ENCODE measurements at regions not wholly inside any gene's neighbourhood (a gene's known extent, or its start where the extent isn't known, plus 50 kb on each side); places are given as distances from the start of the nearest gene placed in this dataset.

DNA sequence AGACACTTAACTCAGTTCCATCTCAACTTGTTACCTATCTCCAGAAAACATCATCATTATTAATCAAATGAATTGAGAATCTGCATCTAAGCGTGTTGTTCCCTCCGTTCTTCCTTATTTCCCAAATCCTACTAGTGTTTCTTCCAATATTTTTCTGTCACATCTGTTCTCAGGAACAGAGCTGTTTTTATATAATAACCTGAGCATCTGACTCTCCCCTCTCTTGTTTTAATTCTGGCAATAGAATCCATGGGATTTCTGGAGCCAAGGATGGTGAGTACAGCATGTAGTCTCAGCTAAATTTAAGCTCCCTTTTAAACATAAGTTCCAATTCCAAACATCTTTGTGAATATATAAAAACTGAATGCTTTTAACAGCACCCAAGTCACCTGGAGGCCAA is 558.3 kb downstream of the DTWD2 start:
- no peak for TF ChIP-seq EZH2 (IDR thresholded peaks at IDR 0.05; ENCODE audit: low read length)
- TF ChIP-seq, protein P1, sequence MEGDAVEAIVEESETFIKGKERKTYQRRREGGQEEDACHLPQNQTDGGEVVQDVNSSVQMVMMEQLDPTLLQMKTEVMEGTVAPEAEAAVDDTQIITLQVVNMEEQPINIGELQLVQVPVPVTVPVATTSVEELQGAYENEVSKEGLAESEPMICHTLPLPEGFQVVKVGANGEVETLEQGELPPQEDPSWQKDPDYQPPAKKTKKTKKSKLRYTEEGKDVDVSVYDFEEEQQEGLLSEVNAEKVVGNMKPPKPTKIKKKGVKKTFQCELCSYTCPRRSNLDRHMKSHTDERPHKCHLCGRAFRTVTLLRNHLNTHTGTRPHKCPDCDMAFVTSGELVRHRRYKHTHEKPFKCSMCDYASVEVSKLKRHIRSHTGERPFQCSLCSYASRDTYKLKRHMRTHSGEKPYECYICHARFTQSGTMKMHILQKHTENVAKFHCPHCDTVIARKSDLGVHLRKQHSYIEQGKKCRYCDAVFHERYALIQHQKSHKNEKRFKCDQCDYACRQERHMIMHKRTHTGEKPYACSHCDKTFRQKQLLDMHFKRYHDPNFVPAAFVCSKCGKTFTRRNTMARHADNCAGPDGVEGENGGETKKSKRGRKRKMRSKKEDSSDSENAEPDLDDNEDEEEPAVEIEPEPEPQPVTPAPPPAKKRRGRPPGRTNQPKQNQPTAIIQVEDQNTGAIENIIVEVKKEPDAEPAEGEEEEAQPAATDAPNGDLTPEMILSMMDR (optimal IDR thresholded peaks at IDR 0.05 in 1 of 3, IDR thresholded peaks at IDR 0.05 in 1 of 3, conservative IDR thresholded peaks at IDR 0.05 in 1 of 3; ENCODE audit: extremely low read depth in 1 of 3, insufficient read depth in 2 of 3, low read length in 3 of 3), result no peak
- Histone ChIP-seq H3K4me3 (ENCODE audit: control insufficient read depth in 2 of 3, extremely low read depth in 1 of 3, insufficient read depth in 2 of 3, low read depth in 1 of 3, low read length in 3 of 3) (no peak overlapping the region), H2AFZ (ENCODE audit: control insufficient read depth, low read length) (no peak overlapping the region), H4K20me1 (ENCODE audit: control insufficient read depth, extremely low read depth, insufficient read depth, low read length) (no peaks in the 10 kb centered on the region), H3K27me3 (ENCODE audit: control insufficient read depth, extremely low read depth, insufficient read depth, low read length) (no peaks in the 10 kb centered on the region), H3K27ac (ENCODE audit: control insufficient read depth, insufficient read depth, low read length) (no peak overlapping the region), H3K4me2 (ENCODE audit: control insufficient read depth, extremely low read depth, insufficient read depth, low read depth, low read length) (no peak overlapping the region), H3K79me2 (ENCODE audit: control insufficient read depth, insufficient read depth, low read length) (no peaks in the 10 kb centered on the region), H3K9me1 (ENCODE audit: control insufficient read depth, extremely low read depth, insufficient read depth, low read length) (no peaks in the 10 kb centered on the region), H3K36me3 (ENCODE audit: control insufficient read depth in 2 of 2, extremely low read depth in 1 of 2, insufficient read depth in 2 of 2, low read length in 2 of 2) (no peaks in the 10 kb centered on the region), H3K9me3 (ENCODE audit: control insufficient read depth, low read depth, low read length) (no peaks in the 10 kb centered on the region), H3K4me1 (ENCODE audit: control insufficient read depth, extremely low read depth, insufficient read depth, low read length) (no peaks in the 10 kb centered on the region), H3K9ac (ENCODE audit: control insufficient read depth, extremely low read depth, insufficient read depth, low read length) (no peak overlapping the region)
- FAIRE-seq, result no peak
- no peak for DNase-seq (ENCODE audit: low read depth, low spot score)
- dilution Hi-C loops (cut with MboI; ENCODE audit: extremely low pct_ligation_motif_present, low sequenced_read_pairs), result no loop called here

DNA sequence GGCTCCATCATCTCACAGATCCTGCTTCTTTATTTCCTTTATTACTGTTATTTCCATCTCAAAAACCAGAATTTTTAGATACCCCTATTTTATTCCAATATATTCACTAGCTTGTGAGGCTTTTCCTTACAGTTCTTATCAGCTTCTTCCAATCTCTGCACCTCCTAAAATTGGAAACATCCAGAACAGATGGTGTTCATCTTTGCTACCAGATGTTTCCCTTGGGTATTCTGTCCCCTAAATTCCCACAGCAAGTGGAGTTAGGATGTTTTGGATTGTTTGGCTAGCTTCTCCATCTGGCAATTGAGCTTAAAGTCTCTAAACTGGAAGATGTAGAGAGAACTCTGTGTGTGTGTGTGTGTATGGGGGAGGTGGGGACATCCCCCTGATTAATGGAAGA is 580.4 kb downstream of the DTWD2 start:
- Histone ChIP-seq H3K36me3 (ENCODE audit: control insufficient read depth in 2 of 2, extremely low read depth in 1 of 2, insufficient read depth in 2 of 2, low read length in 2 of 2) (no peaks in the 10 kb centered on the region), H3K9me1 (ENCODE audit: control insufficient read depth, extremely low read depth, insufficient read depth, low read length) (no peaks in the 10 kb centered on the region), H3K9ac (ENCODE audit: control insufficient read depth, extremely low read depth, insufficient read depth, low read length) (no peak overlapping the region), H3K27me3 (ENCODE audit: control insufficient read depth, extremely low read depth, insufficient read depth, low read length) (no peaks in the 10 kb centered on the region), H3K4me2 (ENCODE audit: control insufficient read depth, extremely low read depth, insufficient read depth, low read depth, low read length) (no peak overlapping the region), H3K79me2 (ENCODE audit: control insufficient read depth, insufficient read depth, low read length) (no peaks in the 10 kb centered on the region), H2AFZ (ENCODE audit: control insufficient read depth, low read length) (no peak overlapping the region), H4K20me1 (ENCODE audit: control insufficient read depth, extremely low read depth, insufficient read depth, low read length) (no peaks in the 10 kb centered on the region), H3K27ac (ENCODE audit: control insufficient read depth, insufficient read depth, low read length) (no peak overlapping the region), H3K4me3 (ENCODE audit: control insufficient read depth in 2 of 3, extremely low read depth in 1 of 3, insufficient read depth in 2 of 3, low read depth in 1 of 3, low read length in 3 of 3) (no peak overlapping the region), H3K9me3 (ENCODE audit: control insufficient read depth, low read depth, low read length) (peaks cover 3% of the 10 kb centered on the region), H3K4me1 (ENCODE audit: control insufficient read depth, extremely low read depth, insufficient read depth, low read length) (no peaks in the 10 kb centered on the region)
- no peak for DNase-seq (ENCODE audit: low read depth, low spot score)
- no peak for FAIRE-seq
- dilution Hi-C loops (cut with MboI; ENCODE audit: extremely low pct_ligation_motif_present, low sequenced_read_pairs), result no loop called here
- no peak for TF ChIP-seq EZH2 (IDR thresholded peaks at IDR 0.05; ENCODE audit: low read length)
- TF ChIP-seq, protein P1 (optimal IDR thresholded peaks at IDR 0.05 in 1 of 3, IDR thresholded peaks at IDR 0.05 in 1 of 3, conservative IDR thresholded peaks at IDR 0.05 in 1 of 3; ENCODE audit: extremely low read depth in 1 of 3, insufficient read depth in 2 of 3, low read length in 3 of 3), result no peak

Measured in keratinocyte (primary cell).